ENCODE measurements at regions not wholly inside any gene's neighbourhood (a gene's known extent, or its start where the extent isn't known, plus 50 kb on each side); places are given as distances from the start of the nearest gene placed in this dataset.

GRCh38 chr5:168167338-168167737 is 124.1 kb upstream of the WWC1 start:
- no peak overlapping the region for H3K9ac ChIP-seq (ENCODE audit: low read length)
- no peaks in the 10 kb centered on the region for H3K9me3 ChIP-seq (ENCODE audit: low read length)
- no peaks in the 10 kb centered on the region for H3K9me2 ChIP-seq (ENCODE audit: low read depth, low read length)
- no peak overlapping the region for H2AFZ ChIP-seq (ENCODE audit: low read length)
- no peaks in the 10 kb centered on the region for H3K79me2 ChIP-seq (ENCODE audit: insufficient read depth, low read length)
- no peaks in the 10 kb centered on the region for H4K20me1 ChIP-seq (ENCODE audit: insufficient read depth, low read length)
- H3K27ac ChIP-seq (ENCODE audit: low read depth, low read length, poor library complexity, severe bottlenecking): no peak overlapping the region
- TF ChIP-seq CTCF (IDR thresholded peaks at IDR 0.05; ENCODE audit: low read length) (no peak), EZH2 (IDR thresholded peaks at IDR 0.05; ENCODE audit: borderline replicate concordance, low read length) (no peak)
- no peak overlapping the region for H3K4me3 ChIP-seq (ENCODE audit: low read depth, low read length, poor library complexity, severe bottlenecking)
- no peaks in the 10 kb centered on the region for H3K4me1 ChIP-seq (ENCODE audit: insufficient read depth, low read length, severe bottlenecking)
- no peaks in the 10 kb centered on the region for H3K27me3 ChIP-seq (ENCODE audit: insufficient read depth, low read length)
- H3K36me3 ChIP-seq (ENCODE audit: insufficient read depth, low read length): no peaks in the 10 kb centered on the region
- no peaks in the 10 kb centered on the region for H3F3A ChIP-seq (ENCODE audit: insufficient read depth, low read length)
- H3K4me2 ChIP-seq (ENCODE audit: low read length): no peak overlapping the region

- no peaks in the 10 kb centered on the region for H3K27me3 ChIP-seq (ENCODE audit: insufficient read depth, low read length)
- no peaks in the 10 kb centered on the region for H3K79me2 ChIP-seq (ENCODE audit: insufficient read depth, low read length)
- no peak overlapping the region for H3K4me3 ChIP-seq (ENCODE audit: low read depth, low read length, poor library complexity, severe bottlenecking)
- no peak overlapping the region for H3K9ac ChIP-seq (ENCODE audit: low read length)
- no peaks in the 10 kb centered on the region for H3K9me3 ChIP-seq (ENCODE audit: low read length)
- no peaks in the 10 kb centered on the region for H3K9me2 ChIP-seq (ENCODE audit: low read depth, low read length)
- H3K36me3 ChIP-seq (ENCODE audit: insufficient read depth, low read length): no peaks in the 10 kb centered on the region
- H4K20me1 ChIP-seq (ENCODE audit: insufficient read depth, low read length): no peaks in the 10 kb centered on the region
- H3K27ac ChIP-seq (ENCODE audit: low read depth, low read length, poor library complexity, severe bottlenecking): no peak overlapping the region
- no peak overlapping the region for H3K4me2 ChIP-seq (ENCODE audit: low read length)
- no peaks in the 10 kb centered on the region for H3F3A ChIP-seq (ENCODE audit: insufficient read depth, low read length)
- no peaks in the 10 kb centered on the region for H3K4me1 ChIP-seq (ENCODE audit: insufficient read depth, low read length, severe bottlenecking)
- TF ChIP-seq EZH2 (IDR thresholded peaks at IDR 0.05; ENCODE audit: borderline replicate concordance, low read length): no peak
- H2AFZ ChIP-seq (ENCODE audit: low read length): no peak overlapping the region
Observed at GRCh38 chr5:168168978-168169698, 122.3 kb upstream of the WWC1 start.

DNA sequence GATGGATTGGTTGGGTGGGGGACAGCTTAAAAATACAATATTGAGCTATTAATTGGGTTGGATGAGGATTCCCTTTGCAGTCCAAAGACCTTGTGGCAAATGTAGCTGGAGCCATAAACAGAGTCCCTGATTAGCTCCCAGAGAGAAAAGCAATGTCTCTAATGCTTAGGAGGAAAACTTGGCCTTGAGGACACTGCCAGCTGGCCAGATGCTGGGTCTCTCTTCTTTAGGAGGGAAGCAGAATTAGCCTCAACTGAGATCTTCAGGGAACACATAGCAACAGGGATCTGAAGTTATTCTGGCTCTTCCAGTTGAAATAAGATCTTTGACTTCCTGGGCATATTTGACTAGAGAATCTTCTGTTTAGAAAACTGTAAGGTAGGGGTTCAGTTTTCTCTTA is 121.7 kb upstream of the WWC1 start:
- TF ChIP-seq EZH2 (IDR thresholded peaks at IDR 0.05; ENCODE audit: borderline replicate concordance, low read length): no peak
- TF ChIP-seq CTCF (IDR thresholded peaks at IDR 0.05; ENCODE audit: low read length): no peak
- Histone ChIP-seq H3K27ac (ENCODE audit: low read depth, low read length, poor library complexity, severe bottlenecking) (no peak overlapping the region), H3K9me3 (ENCODE audit: low read length) (no peaks in the 10 kb centered on the region), H2AFZ (ENCODE audit: low read length) (no peak overlapping the region), H3K4me1 (ENCODE audit: insufficient read depth, low read length, severe bottlenecking) (no peaks in the 10 kb centered on the region), H3F3A (ENCODE audit: insufficient read depth, low read length) (no peaks in the 10 kb centered on the region), H3K9ac (ENCODE audit: low read length) (no peak overlapping the region), H3K36me3 (ENCODE audit: insufficient read depth, low read length) (no peaks in the 10 kb centered on the region), H3K4me3 (ENCODE audit: low read depth, low read length, poor library complexity, severe bottlenecking) (no peak overlapping the region), H3K4me2 (ENCODE audit: low read length) (no peak overlapping the region), H3K27me3 (ENCODE audit: insufficient read depth, low read length) (no peaks in the 10 kb centered on the region), H4K20me1 (ENCODE audit: insufficient read depth, low read length) (no peaks in the 10 kb centered on the region), H3K79me2 (ENCODE audit: insufficient read depth, low read length) (no peaks in the 10 kb centered on the region), H3K9me2 (ENCODE audit: low read depth, low read length) (no peaks in the 10 kb centered on the region)
